HepG2 (cell line): ENCODE measurements at regions not wholly inside any gene's neighbourhood (a gene's known extent, or its start where the extent isn't known, plus 50 kb on each side); places are given as distances from the start of the nearest gene placed in this dataset.

Experiments used
- ATAC-seq: fragments of 200-7000 bp; cut with Tn5 transposase; 3 replicates; pipeline ENCODE4 v1.9.1; 2020; ENCODE audit warnings: mild to moderate bottlenecking, moderate library complexity
- BruUV-seq: library from RNA; stranded (reverse); fragments of 400-500 nt; replicated peaks from 2 replicates; lab custom pipeline; 2021; lab: Mats Ljungman, UMichigan
- CTCF ChIA-PET: fragments of 300-600 bp; formaldehyde crosslinking; extraction: SDS; loops from one replicate; lab custom pipeline; 2021; ENCODE audit warnings: low total read pairs, inconsistent platforms, low intra/inter-chr PET ratio; lab: Yijun Ruan, JAX
- POLR2A ChIA-PET: fragments of 350-600 bp; sonication (Branson Sonifier 250); formaldehyde crosslinking; loops from one replicate; lab custom pipeline; 2020; ENCODE audit warnings: antibody characterized with exemption, inconsistent platforms; lab: Yijun Ruan, JAX
- DNase-seq: peaks from one replicate; pipeline ENCODE4 v3.0.0-alpha.2; 2015; ENCODE audit warnings: low spot score
- FAIRE-seq: peaks from 3 replicates; lab custom pipeline; 2011; peaks lifted over from hg19 to GRCh38; lab: Jason Lieb, UNC
- H2AFZ ChIP-seq: one replicate; pipeline ENCODE4 v1.6.1; 2011; ENCODE audit warnings: low read length, inconsistent platforms
- H3K27ac ChIP-seq: fragments of 300-600 bp; 3 replicates; pipeline ENCODE4 v1.8.0; 2011; ENCODE audit warnings: mixed run types, mild to moderate bottlenecking, mixed read lengths, low read length, inconsistent platforms; ENCODE audit not compliant: insufficient read depth; ENCODE audit errors: extremely low read length
- H3K27me3 ChIP-seq, 2 experiments: fragments of 200-600 bp in 1 of 2; 2 replicates in 1 of 2; 3 replicates in 1 of 2; pipeline versions ENCODE4 v1.6.0 to v1.8.0; 2011; ENCODE audit warnings: low read length in 2 of 2, mild to moderate bottlenecking in 2 of 2, moderate library complexity in 2 of 2, inconsistent platforms in 1 of 2; ENCODE audit not compliant: insufficient read depth in 2 of 2, control insufficient read depth in 1 of 2
- H3K36me3 ChIP-seq, 2 experiments: fragments of 200-600 bp in 1 of 2; replicated peaks in 1 of 2; 2 replicates in 1 of 2; 3 replicates in 1 of 2; pipeline versions ENCODE4 v1.5.1 to v1.8.0; 2011; ENCODE audit warnings: low read length in 2 of 2, inconsistent platforms in 1 of 2; ENCODE audit not compliant: insufficient read depth in 2 of 2, control insufficient read depth in 1 of 2
- H3K4me1 ChIP-seq: 2 replicates; pipeline ENCODE4 v1.5.1; 2012; ENCODE audit warnings: low read length, inconsistent platforms; ENCODE audit not compliant: insufficient read depth
- H3K4me2 ChIP-seq: 2 replicates; pipeline ENCODE4 v1.6.0; 2011; ENCODE audit warnings: low read depth, low read length, inconsistent platforms
- H3K4me3 ChIP-seq, 3 experiments: fragments of 200-600 bp in 1 of 3; sonication (generic), shearing (Covaris generic) in 1 of 3; replicated peaks in 1 of 3; 2 replicates each; pipeline ENCODE4 v1.5.1; 2011 to 2016; ENCODE audit warnings: low read length in 3 of 3, inconsistent platforms in 2 of 3, low read depth in 2 of 3, mild to moderate bottlenecking in 2 of 3, control low read depth in 1 of 3, mixed read lengths in 1 of 3; ENCODE audit not compliant: insufficient read depth in 1 of 3
- H3K79me2 ChIP-seq: one replicate; pipeline ENCODE4 v1.6.1; 2011; ENCODE audit warnings: low read length, inconsistent platforms; ENCODE audit not compliant: insufficient read depth
- H3K9ac ChIP-seq: 2 replicates; pipeline ENCODE4 v1.6.0; 2011; ENCODE audit warnings: mild to moderate bottlenecking, low read depth, low read length, inconsistent platforms; ENCODE audit not compliant: insufficient read depth
- H3K9me3 ChIP-seq: 2 replicates; pipeline ENCODE4 v1.5.1; 2012; ENCODE audit warnings: mild to moderate bottlenecking, low read length
- H4K20me1 ChIP-seq: 2 replicates; pipeline ENCODE4 v1.6.0; 2011; ENCODE audit warnings: inconsistent platforms, mild to moderate bottlenecking, low read length, moderate library complexity; ENCODE audit not compliant: insufficient read depth
- ARID4A ChIP-seq: sonication (generic); formaldehyde crosslinking; IDR thresholded peaks from 2 replicates; pipeline ENCODE4 v1.5.0; 2020; ENCODE audit warnings: mild to moderate bottlenecking, missing genetic modification reagents, borderline replicate concordance
- BCL3 ChIP-seq: sonication (generic); formaldehyde crosslinking; IDR thresholded peaks from 2 replicates; pipeline ENCODE4 v1.5.1; 2020; ENCODE audit warnings: mild to moderate bottlenecking, missing genetic modification reagents, moderate library complexity
- EEA1 ChIP-seq: sonication (generic); formaldehyde crosslinking; IDR thresholded peaks from 2 replicates; pipeline ENCODE4 v1.5.1; 2020; ENCODE audit warnings: mild to moderate bottlenecking, missing genetic modification reagents, borderline replicate concordance
- MED8 ChIP-seq: sonication (generic); formaldehyde crosslinking; IDR thresholded peaks from 2 replicates; pipeline ENCODE4 v1.8.1; 2023; ENCODE audit warnings: mild to moderate bottlenecking, missing genetic modification reagents; ENCODE audit not compliant: insufficient replicate concordance
- NFE2L1 ChIP-seq: sonication (generic); formaldehyde crosslinking; IDR thresholded peaks from 2 replicates; pipeline ENCODE4 v1.4.0; 2020; ENCODE audit warnings: missing genetic modification reagents, mild to moderate bottlenecking, borderline replicate concordance
- SMAD1 ChIP-seq: sonication (generic); formaldehyde crosslinking; IDR thresholded peaks from 2 replicates; pipeline ENCODE4 v1.4.0; 2020; ENCODE audit warnings: missing genetic modification reagents, low read depth, mild to moderate bottlenecking, borderline replicate concordance
- ZNF326 ChIP-seq: sonication (generic); formaldehyde crosslinking; IDR thresholded peaks from 2 replicates; pipeline ENCODE4 v1.4.0; 2020; ENCODE audit warnings: missing genetic modification reagents, borderline replicate concordance
- ZNF383 ChIP-seq: sonication (generic); formaldehyde crosslinking; IDR thresholded peaks from 2 replicates; pipeline ENCODE4 v1.4.0; 2020; ENCODE audit warnings: missing genetic modification reagents, mild to moderate bottlenecking, borderline replicate concordance
- ZNF644 ChIP-seq: IDR thresholded peaks from 2 replicates; pipeline ENCODE4 v1.6.1; 2016; ENCODE audit warnings: low read depth
- ZNF737 ChIP-seq: sonication (generic); formaldehyde crosslinking; IDR thresholded peaks from 2 replicates; pipeline ENCODE4 v1.5.0; 2020; ENCODE audit warnings: missing genetic modification reagents, mild to moderate bottlenecking, borderline replicate concordance
- ZNF850 ChIP-seq: sonication (generic); formaldehyde crosslinking; conservative IDR thresholded peaks from 2 replicates; pipeline ENCODE4 v1.9.0; 2021; ENCODE audit warnings: mild to moderate bottlenecking, missing genetic modification reagents
- ZNF891 ChIP-seq: sonication (generic); formaldehyde crosslinking; IDR thresholded peaks from 2 replicates; pipeline ENCODE4 v1.5.0; 2020; ENCODE audit warnings: mild to moderate bottlenecking, missing genetic modification reagents
- WGBS: methylation state at CpG from one replicate; pipeline ENCODE4 v1.1.6; 2017; ENCODE audit warnings: low lambda C conversion rate; 5-methylcytosine and 5-hydroxymethylcytosine counted together
- in situ Hi-C: cut with HindIII; loops from 2 replicates; pipeline ENCODE4 v1.10.0; 2017; ENCODE audit warnings: low pct_unique_long_range_greater_than_20kb; ENCODE audit not compliant: extremely low pct_ligation_motif_present
- intact Hi-C: fragments of 100-400 bp; cut with micrococcal nuclease; formaldehyde crosslinking; loops from one replicate; pipeline ENCODE4 v1.10.0; 2022; ENCODE audit not compliant: unreplicated experiment

- no peak for TF ChIP-seq ZNF891 (CRISPR knock-in tag)
Measured at GRCh38 chr1:162950187-162950586, 89.2 kb upstream of the CCDC190 start (continued).

- no peak for ATAC-seq
Measured at GRCh38 chr1:162946701-162947100, 85.7 kb upstream of the CCDC190 start.

More at GRCh38 chr1:162946701-162947100, 85.7 kb upstream of the CCDC190 start:
- no peak for TF ChIP-seq ZNF383 (CRISPR knock-in tag)
- TF ChIP-seq ZNF326: no peak
- TF ChIP-seq NFE2L1 (CRISPR knock-in tag): no peak
- no peak for TF ChIP-seq MED8 (CRISPR knock-in tag)
- TF ChIP-seq BCL3: no peak
- TF ChIP-seq ZNF850 (CRISPR knock-in tag): no peak
- TF ChIP-seq ARID4A (CRISPR knock-in tag): no peak
- TF ChIP-seq EEA1 (CRISPR knock-in tag): no peak
- TF ChIP-seq ZNF737 (CRISPR knock-in tag): no peak
- TF ChIP-seq SMAD1: no peak
- no peak for TF ChIP-seq ZNF644 (CRISPR knock-in tag)
- TF ChIP-seq, all 625 proteins: peak for 0
- DNase-seq (no peak), FAIRE-seq (no peak)
- Histone ChIP-seq H3K79me2 (no peaks in the 10 kb centered on the region), H3K36me3 (no peaks in the 10 kb centered on the region), H3K4me1 (no peaks in the 10 kb centered on the region), H3K9ac (no peak overlapping the region), H3K4me2 (no peak overlapping the region), H3K4me3 (no peak overlapping the region), H2AFZ (no peak overlapping the region), H3K27me3 (no peaks in the 10 kb centered on the region), H3K27ac (no peak overlapping the region), H4K20me1 (no peaks in the 10 kb centered on the region), H3K9me3 (no peaks in the 10 kb centered on the region)
- WGBS: 38% methylated on average over 4 of the region's 4 CpGs
- in situ Hi-C loops: no loop called here
- intact Hi-C loops: no loop called here
- no TSS peak for BruUV-seq
- POLR2A ChIA-PET: no interaction called here
- CTCF ChIA-PET: no interaction called here
